Fibroblast of villous mesenchyme (primary cell): ENCODE measurements at regions not wholly inside any gene's neighbourhood (a gene's known extent, or its start where the extent isn't known, plus 50 kb on each side); places are given as distances from the start of the nearest gene placed in this dataset.

Experiments
- DNase-seq: peaks from one replicate; pipeline ENCODE4 v3.0.0-alpha.2; 2010; ENCODE audit warnings: low read depth
- H3K4me3 ChIP-seq: 2 replicates; pipeline ENCODE4 v1.5.1; 2011; ENCODE audit warnings: low read depth, mild to moderate bottlenecking, low read length
- TF ChIP-seq, protein P1 (sequence below): IDR thresholded peaks from 2 replicates; pipeline ENCODE4 v1.5.1; 2012; ENCODE audit warnings: low read depth, mild to moderate bottlenecking, low read length; ENCODE audit not compliant: insufficient read depth

DNA sequence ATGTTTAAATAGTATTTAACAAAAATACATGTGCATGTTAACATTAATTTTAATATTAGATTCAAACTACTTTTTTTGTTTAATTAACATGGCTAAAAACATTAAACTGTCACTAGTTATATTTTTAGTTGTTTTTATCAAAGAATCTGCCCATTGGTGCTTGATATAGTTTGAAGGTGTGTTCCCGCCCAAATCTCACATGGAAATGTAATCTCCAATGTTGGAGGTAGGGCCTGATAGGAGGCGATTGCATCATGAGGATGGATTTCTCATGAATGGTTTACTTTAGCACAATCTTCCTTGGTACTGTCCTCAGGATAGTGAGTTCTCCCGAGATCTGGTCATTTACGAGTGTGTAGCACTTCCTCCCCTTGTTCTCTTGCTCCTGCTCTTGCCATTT, 2459.4 kb downstream of the PCDH9 start:
- no peak overlapping the region for H3K4me3 ChIP-seq
- DNase-seq, result no peak
- TF ChIP-seq, protein P1, sequence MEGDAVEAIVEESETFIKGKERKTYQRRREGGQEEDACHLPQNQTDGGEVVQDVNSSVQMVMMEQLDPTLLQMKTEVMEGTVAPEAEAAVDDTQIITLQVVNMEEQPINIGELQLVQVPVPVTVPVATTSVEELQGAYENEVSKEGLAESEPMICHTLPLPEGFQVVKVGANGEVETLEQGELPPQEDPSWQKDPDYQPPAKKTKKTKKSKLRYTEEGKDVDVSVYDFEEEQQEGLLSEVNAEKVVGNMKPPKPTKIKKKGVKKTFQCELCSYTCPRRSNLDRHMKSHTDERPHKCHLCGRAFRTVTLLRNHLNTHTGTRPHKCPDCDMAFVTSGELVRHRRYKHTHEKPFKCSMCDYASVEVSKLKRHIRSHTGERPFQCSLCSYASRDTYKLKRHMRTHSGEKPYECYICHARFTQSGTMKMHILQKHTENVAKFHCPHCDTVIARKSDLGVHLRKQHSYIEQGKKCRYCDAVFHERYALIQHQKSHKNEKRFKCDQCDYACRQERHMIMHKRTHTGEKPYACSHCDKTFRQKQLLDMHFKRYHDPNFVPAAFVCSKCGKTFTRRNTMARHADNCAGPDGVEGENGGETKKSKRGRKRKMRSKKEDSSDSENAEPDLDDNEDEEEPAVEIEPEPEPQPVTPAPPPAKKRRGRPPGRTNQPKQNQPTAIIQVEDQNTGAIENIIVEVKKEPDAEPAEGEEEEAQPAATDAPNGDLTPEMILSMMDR, result no peak

DNA sequence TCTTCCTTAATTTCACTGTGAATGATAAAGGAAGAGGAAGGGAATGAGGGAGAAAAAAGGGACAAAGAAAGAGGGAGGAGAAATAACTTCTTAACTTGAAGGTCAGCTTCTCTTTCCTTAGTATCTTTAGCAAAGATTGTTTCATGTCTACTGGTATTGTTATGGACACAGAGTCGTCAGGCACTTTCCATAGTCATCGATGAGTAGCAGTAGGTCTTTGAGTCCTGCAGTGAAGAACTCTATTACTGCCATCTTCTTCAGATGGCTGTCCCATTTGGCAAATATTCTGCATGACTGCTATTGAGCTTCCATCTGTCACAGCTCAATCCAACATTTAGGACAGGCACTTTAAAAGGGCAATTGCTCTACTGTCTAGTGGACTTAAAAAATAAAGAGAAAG, 2463.1 kb downstream of the PCDH9 start:
- no peak for DNase-seq
- H3K4me3 ChIP-seq, result no peak overlapping the region
- TF ChIP-seq, protein P1, result no peak

DNA sequence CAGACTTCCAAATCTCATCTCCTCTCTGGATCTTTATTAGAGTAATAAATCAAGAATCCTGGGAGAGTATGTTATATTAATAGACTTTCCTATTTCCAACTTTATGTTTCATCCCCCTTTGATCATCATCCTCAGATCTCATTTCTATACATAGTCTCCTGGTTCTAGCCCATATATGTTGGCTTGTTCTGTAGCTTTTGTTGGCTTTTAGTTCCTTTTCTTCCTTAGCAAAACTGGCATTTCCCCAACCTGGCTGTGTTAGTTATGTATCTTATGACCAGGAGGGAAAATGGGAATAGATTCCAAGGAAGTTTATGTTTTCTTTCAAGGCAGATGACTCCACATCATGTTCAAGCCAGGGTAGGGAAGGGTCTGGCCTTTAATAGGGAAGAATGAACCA, 2464.5 kb downstream of the PCDH9 start:
- no peak overlapping the region for H3K4me3 ChIP-seq
- TF ChIP-seq, protein P1, result no peak
- no peak for DNase-seq

DNA sequence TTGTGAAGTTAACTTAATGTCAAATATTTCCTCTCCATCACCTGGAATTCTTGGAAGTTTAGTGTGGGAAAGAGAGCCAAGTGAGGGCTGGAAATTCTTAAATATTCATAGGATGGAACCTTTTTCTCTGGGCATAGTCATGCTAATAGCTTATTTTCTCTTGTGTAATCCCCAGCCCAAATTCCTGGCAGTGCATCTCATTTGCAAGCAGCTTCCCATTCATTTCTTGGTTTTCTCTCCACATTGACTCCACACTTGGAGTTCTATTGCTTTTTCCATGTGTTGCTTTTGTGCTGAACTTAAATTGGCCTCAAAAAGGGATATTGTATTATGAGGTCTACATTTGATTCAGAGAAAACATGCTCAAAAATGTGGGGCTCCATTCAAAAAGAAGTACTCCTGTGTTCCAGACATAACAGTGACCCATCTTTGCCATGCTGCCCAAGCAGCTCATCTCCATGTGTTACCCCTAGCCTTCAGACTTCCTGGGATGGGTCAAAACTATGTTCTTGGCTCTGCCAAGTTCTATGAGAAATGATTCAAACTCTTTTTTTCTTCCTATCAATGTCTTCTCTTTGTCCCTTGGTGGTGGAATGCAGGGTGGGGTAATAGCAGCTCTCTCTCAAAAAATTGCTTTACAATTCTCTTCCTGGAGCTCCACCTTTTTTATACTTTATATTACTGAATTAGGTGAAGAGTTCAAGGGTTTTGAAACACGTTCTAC, 2471.5 kb downstream of the PCDH9 start:
- TF ChIP-seq, protein P1, result no peak
- H3K4me3 ChIP-seq, result no peak overlapping the region
- DNase-seq, result no peak

DNA sequence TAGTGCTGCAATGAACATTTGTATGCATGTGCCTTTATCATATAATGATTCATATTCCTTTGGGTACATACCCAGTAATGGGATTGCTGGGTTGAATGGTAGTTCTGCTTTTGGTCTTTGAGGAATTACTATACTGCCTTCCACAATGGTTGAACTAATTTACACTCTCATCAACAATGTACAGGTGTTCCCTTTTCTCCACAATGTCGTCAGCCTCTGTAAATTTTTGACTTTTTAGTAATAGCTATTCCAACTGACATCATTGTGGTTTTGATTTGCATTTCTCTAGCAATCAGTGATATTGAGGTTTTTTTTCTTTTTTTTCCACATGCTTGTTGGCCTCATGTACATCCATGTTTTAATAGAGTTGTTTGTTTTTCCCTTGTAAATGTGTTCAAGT, 2473.5 kb downstream of the PCDH9 start:
- no peak overlapping the region for H3K4me3 ChIP-seq
- TF ChIP-seq, protein P1, result no peak
- DNase-seq, result no peak

DNA sequence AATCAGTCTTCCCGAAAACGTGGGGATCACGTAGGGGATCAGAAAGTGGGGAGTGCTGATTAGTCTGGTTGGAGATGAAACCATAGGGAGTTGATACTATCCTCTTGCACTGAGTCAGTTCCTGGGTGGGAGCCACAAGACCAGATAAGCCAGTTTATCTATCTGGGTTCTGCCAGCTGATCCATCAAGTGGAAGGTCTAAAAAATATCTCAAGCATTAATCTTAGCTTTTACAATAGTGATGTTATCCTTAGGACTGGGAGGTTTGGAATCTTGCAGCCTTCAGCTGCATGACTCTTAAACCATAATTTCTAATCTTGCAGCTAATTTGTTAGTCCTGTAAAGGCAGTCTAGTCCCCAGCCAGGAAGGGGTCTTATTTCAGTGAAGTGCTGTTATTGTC, 2474.2 kb downstream of the PCDH9 start:
- no peak for DNase-seq
- TF ChIP-seq, protein P1, result no peak
- no peak overlapping the region for H3K4me3 ChIP-seq
